GM12864 (cell line): ENCODE measurements at regions not wholly inside any gene's neighbourhood (a gene's known extent, or its start where the extent isn't known, plus 50 kb on each side); places are given as distances from the start of the nearest gene placed in this dataset.
"Not testable (repeated sequence)": the region's sequence is repeated elsewhere in the genome, so short reads cannot be mapped to it uniquely, and the experiment has no call there.

Experiments used
- DNase-seq: peaks from one replicate; pipeline ENCODE4 v3.0.0-alpha.2; 2011; ENCODE audit warnings: low read depth
- H3K4me3 ChIP-seq: 2 replicates; pipeline ENCODE4 v1.5.1; 2011; ENCODE audit warnings: mild to moderate bottlenecking, low read depth, low read length, control low read depth

GRCh38 chr1:121041497-121041896 is 142.6 kb downstream of the FAM72B start:
- H3K4me3 ChIP-seq, DNase-seq: not testable (repeated sequence)

DNA sequence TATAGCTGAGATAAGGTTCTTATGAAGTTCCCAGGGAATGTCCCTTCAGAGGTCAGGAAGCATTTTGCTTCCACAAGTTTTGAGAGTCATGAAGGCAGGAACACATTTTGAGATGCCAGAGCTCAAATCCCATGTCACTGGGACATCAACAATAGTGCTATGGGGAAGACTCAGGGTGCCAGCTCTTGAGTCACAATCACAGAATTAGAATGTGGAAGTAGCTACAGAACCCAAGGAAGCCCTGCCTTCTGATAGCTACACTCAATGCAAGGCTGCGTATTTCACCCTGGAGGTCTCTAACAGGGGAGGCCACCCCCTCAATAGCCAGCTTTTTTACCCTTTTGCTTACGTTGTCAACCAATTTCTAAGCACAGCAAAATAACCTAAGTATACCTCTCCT is 141.3 kb downstream of the FAM72B start:
- not testable (repeated sequence) for H3K4me3 ChIP-seq, DNase-seq

- DNase-seq, H3K4me3 ChIP-seq: not testable (repeated sequence)
Measured at GRCh38 chr1:121048293-121048752, 135.8 kb downstream of the FAM72B start.

GRCh38 chr1:121048769-121049443 is 135.2 kb downstream of the FAM72B start:
- not testable (repeated sequence) for H3K4me3 ChIP-seq

DNA sequence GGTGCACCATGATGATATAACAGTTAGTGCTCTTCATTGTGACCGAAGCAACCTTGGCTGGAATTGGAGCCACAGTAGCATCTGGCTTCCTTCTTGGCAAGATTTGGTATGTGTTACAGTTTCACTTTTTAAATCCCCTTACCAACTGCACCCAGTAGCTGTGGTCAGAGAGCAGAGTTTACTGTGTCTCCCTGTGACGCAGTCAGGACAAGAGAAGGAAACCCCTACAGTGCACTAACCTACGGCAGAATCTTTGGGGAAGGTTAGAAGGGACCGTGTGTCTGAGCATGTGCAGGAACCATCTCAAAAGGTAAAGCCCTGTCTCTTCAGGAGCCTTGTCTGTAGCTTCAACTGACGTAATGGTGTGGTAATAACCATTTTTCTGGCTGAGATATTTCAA is 134.0 kb downstream of the FAM72B start:
- not testable (repeated sequence) for H3K4me3 ChIP-seq, DNase-seq

More at GRCh38 chr1:121048769-121049443, 135.2 kb downstream of the FAM72B start:
- DNase-seq = not testable (repeated sequence)

DNA sequence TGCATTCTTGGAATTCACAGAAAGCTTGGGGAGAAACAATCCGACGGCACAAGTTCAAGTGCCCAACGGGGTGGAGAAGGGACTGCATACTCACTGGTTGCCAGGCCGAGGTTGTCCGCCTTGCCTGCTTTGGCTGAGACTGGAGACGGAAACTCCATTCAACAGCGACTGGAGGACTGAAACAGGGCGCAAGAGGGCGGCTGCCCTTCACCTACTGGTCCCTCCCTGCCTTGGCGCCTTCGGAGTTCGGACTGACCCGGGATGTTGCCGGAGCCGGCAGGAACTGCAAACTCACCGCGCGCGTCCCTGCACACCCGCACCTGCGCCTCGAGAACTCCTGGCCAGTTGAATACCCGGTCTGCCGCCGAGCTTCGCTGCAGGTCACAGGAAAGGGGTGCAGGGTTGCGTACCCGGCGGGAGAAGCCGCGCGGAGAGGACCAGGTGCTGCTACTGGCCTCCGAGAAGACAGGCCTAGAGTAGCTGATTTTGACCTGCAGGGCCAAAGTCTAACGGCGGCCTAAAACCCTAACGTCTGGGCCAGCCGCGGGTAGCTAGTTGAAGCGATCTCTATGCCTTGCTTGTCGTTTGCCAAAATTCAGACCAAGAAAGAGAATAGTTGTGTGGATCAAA is 132.9 kb downstream of the FAM72B start:
- H3K4me3 ChIP-seq, DNase-seq: not testable (repeated sequence)

DNA sequence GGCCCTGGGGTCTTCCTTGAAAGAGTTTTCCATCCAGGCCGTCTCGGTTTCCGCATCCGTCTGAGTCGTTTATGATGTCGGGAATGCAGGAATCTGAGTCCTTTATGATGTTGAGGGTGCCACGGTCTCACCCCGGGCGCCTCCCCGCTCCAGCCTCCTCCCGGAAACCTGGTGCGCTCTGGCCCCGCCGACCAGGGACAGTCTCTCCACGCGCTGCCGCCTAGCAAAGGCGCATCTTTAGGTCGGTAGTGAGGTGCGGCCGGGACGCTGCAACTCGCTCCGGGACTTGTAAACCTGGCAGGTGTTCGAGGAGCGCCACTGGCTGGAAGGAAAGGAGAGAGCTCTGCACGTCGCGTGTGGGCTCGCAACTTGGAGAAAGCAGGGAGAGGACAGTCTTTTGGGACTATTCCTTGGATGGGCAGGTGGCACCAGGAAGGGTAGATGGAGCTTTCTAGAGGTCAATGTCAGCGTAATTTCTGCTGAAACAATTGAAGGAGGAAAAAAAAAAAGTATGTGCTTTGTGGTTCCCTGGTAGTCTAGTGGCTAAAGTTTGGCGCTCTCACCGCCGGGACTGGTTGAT is 132.0 kb downstream of the FAM72B start:
- H3K4me3 ChIP-seq, DNase-seq: not testable (repeated sequence)

DNA sequence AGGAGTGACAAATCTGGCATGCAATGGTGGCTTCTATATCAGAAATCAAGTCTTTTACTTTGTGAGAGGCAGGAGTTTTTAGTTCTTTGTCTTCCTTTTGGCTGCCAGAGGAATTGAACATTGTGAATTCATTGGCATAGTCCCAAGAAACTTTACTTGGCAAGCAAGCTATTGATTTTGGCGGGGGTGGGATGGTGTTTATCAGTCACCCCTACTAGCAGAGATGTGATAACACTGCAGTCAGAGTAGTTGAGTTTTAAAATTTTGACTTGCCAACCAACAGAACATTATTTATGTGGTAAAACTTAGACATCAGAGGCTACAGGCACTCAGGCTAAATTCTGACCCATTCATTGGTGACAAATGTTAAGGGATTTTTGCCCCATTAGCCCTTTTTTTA is 129.2 kb downstream of the FAM72B start:
- DNase-seq, H3K4me3 ChIP-seq: not testable (repeated sequence)

- not testable (repeated sequence) for H3K4me3 ChIP-seq, DNase-seq
Measured at GRCh38 chr1:121066925-121067324, 117.2 kb downstream of the FAM72B start.

DNA sequence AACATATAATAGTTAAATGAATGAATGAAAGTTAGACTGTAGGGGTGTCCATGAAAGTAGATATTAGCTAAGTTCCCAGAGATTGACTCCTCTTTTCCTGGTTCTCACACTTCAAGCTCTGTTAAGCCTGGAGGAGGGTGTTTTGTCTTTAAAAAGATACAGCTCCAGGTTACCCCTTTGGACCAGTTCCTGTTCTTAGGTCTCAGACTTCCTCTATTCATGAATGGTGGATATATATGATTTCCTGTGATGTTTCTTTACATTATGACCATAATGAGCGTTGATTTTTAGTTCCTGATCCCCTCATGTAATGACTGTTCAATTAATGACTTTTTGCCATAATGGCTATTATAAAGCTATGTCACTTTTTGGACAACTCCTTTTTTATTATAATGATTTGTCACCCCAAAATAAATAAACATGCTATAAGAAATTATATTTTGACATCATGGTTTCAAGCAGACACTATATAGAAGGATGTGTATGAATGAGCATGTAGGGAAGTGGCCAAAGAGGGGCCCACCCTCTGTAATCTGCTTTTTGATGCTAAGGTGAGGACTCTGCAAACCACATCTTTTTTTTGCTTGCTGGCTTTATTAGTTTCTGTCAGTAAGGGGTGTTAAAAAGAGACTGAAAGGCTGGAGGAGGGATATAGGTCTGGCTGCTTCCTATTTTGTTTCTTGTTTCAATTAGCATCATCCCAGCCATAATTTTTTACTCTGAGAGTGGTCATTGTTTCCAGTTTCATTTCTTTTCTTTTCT is 115.2 kb downstream of the FAM72B start:
- DNase-seq, H3K4me3 ChIP-seq: not testable (repeated sequence)

DNA sequence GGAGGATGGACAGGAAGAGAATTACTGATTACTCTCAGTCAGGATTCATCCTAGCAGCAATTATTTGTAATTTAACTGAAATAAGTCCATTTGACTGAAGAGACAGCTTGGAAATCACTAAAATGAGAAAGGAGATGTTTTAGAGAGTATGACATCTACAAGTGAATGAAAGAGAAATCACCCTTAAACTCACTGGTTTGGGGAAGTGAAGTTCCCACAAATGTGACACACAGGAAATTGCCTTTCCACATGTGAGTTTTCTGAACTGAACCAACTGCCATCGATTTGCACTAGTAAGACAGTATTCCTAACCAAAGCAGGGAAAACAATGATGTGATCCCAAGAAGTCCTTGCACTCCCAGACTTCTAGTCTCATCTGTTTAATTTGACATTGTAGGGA is 110.3 kb downstream of the FAM72B start:
- not testable (repeated sequence) for DNase-seq, H3K4me3 ChIP-seq

GRCh38 chr1:121075254-121075805 is 108.8 kb downstream of the FAM72B start:
- DNase-seq, H3K4me3 ChIP-seq: not testable (repeated sequence)

GRCh38 chr1:121076674-121077073 is 107.5 kb downstream of the FAM72B start:
- H3K4me3 ChIP-seq, DNase-seq: not testable (repeated sequence)

- not testable (repeated sequence) for DNase-seq, H3K4me3 ChIP-seq
Measured at GRCh38 chr1:121079655-121080054, 104.5 kb downstream of the FAM72B start.

GRCh38 chr1:121080197-121080903 is 103.8 kb downstream of the FAM72B start:
- DNase-seq, H3K4me3 ChIP-seq: not testable (repeated sequence)

DNA sequence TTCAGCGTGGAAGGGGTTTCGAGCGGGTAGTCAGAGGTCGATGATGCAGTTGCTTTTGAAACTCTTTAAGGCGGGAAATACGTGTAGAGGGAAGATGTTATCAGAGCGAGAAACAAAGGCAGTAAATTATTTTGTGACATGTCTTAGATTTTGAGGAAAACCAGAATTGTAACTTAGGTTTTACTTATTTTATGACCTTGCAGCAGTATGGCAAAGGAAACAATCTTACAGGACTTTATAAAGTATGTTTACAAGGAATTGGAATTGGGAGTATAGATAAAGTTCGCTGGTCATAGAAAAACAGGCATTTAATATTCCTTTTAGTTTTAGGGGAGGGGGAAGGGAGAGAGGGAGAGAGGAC is 103.3 kb downstream of the FAM72B start:
- DNase-seq, H3K4me3 ChIP-seq: not testable (repeated sequence)

GRCh38 chr1:121081625-121082199 is 102.4 kb downstream of the FAM72B start:
- H3K4me3 ChIP-seq, DNase-seq: not testable (repeated sequence)

DNA sequence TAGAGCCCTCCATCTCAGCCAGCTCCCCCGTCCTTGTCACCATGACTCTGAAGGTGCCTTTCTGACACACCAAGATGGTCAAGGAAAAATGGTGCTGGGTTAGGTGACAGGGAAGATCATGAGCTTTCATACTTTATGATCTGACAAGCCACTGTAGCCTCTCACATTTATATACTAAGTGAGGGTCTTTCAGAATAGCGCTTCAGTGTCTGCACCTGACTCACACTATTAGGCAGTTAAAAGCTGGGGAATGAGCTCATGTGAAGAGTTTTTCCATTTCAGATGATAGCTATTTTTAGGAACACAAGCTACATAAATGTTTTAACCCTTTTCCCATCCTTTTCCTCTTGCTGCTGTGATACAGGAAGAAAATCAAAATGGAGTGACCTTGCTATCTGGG is 101.1 kb downstream of the FAM72B start:
- DNase-seq, H3K4me3 ChIP-seq: not testable (repeated sequence)
